Fibroblast of the conjunctiva (primary cell): ENCODE measurements at regions not wholly inside any gene's neighbourhood (a gene's known extent, or its start where the extent isn't known, plus 50 kb on each side); places are given as distances from the start of the nearest gene placed in this dataset.
A peak's percentile ranks its signal among the peaks of the same experiment; 100 is the strongest.
"Not testable (repeated sequence)": the region's sequence is repeated elsewhere in the genome, so short reads cannot be mapped to it uniquely, and the experiment has no call there.

ENCODE experiments used
- DNase-seq: peaks from one replicate; pipeline ENCODE4 v3.0.0-alpha.2; 2010; ENCODE audit warnings: low read depth

DNA sequence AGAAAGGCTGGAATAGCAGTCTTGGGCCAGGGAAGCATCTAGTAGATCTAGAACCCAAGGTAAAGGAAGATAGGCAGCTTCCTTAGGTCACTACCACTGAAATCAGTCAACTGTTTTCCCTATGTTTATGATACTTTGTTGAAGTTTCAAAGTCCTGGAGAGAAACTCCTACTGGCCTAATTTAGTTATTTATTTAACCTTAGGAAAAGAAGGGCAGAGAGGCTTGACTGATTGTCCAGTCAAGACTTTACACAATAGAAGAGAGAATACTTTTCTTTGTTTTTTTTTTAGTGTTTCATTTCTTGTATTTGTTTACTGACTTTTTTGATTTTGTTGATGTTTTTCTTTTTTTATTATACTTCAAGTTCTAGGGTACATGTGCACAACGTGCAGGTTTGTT, 138.9 kb upstream of the PHYHIPL start:
- DNase-seq = no peak

DNA sequence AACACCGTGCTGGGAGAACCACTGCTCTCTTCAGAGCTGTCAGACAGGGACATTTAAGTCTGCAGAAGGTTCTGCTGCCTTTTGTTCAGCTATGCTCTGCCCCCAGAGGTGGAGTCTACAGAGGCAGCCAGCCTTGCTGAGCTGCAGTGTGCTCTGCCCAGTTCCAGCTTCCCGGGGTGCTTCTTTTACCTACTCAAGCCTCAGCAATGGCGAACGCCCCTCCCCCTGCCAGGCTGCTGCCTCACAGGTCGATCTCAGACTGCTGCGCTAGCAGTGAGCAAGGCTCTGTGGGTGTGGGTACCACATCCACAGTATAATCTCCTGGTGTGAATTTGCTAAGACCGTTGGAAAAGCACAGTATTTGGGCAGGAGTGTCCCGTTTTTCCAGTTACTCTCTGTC, 133.1 kb upstream of the PHYHIPL start:
- DNase-seq = not testable (repeated sequence)

DNA sequence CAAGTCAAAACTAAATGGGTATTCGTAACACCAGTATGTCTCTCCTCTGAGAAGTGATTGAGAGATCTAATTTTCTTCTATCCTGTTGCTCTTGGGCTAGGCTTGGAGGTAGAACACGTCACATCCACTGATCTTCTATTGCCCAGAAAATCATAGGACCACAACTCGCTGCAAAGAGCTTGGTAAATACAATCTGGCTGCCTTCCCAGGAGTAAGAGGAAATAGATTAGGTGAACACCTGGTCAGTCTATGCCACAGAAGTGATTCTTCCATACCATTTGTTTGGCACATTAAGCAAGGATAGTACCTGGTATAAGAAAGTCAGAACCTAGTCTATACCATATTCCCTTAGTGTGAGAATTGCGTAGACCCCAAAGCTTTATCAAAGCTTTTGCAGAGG, 129.3 kb upstream of the PHYHIPL start:
- no peak for DNase-seq

DNA sequence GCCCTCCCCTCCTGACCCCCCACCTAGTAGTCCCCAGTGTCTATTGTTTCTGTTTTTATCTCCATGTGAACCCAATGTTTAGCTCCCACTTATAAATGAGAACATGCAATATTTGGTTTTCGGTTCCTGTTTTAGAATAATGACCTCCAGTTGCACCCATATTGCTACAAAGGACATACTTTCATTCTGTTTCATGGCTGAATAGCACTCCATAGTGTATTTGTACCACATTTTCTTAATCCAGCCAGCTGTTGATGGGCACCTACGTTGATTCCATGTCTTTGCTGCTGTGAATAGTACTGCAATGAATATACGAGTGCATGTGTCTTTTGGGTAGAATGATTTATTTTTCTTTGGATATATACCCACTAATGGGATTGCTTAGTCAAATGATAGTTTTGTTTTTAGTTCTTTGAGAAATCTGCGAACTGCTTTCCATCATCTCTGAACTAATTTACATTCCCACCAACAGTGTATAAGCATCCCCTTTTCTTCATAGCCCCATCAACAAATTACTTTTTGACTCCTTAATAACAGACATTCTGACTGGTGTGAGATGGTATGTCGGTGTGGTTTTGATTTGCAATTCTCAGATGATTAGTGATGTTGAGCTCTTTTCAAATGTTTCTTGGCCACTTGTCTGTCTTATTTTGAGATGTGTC, 128.4 kb upstream of the PHYHIPL start:
- no peak for DNase-seq

DNA sequence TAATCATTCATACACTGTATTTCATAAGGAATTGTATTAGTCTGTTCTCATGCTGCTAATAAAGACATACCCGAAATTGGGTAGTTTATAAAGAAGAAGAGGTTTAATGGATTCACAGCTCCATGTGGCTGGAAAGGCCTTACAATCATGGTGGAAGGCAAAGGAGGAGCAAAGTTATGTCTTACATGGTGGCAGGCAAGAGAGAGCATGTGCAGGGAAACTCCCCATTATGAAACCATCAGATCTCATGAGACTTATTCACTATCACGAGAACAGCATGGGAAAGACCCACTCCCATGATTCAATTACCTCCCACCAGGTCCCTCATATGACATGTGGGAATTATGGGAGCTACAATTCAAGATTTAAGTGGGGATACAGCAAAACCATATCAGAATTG, 122.9 kb upstream of the PHYHIPL start:
- DNase-seq = not testable (repeated sequence)

DNA sequence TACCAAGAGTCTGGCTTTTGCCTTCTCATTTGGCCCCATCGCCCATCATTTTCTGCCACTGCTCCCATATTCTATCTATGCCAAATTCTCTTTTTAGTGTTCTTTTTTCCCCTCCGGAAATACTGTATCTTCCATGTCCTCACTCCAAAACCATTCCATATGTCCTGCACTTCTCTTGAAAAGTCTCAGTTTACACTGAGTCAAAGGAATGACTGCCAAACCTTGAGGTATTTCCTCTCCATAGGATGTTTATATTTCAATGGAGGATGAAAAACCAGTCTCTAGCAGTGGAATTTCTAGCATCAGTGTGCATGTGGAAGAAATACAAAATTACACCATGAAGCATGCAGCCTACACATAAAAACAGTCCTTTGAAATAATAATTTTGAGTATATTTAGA, 121.4 kb upstream of the PHYHIPL start:
- DNase-seq = no peak

DNA sequence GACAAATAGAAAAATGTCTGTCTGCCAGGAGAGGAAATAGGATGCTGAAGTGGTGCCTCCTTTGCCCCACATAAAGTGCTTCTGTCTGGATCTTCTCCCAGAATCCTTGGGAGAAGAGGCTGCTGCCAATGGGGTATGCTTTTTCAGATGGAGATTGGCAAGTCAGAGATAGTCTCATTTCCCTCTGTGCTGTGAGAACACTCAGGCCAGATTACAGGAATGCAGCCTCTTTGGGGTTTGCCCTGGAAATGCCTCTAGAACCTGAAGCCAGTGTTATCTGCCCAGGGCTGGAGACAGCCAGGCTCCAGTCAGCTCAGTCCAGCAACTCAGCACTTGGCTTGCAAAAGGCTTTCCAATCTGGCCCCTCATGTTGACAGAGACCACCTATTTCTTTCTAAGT, 119.1 kb upstream of the PHYHIPL start:
- DNase-seq = no peak

DNA sequence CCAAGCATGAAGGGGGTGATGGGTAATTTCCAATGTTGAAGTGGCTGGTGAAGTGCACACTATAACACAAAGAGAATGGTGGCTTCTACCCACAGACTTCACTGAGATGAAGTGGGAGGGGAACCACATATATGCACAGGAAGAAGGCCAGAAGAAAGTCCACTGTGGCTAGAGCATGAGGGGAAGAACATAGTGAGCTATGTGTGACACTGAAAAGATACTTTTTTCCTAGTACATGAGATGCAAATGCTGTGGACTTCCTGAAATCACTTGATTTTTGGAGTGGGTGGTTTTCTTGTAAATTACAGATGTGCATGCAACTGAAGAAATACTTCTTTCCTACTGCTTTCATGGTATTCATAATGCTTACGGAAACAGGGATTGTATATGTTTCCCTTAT, 115.6 kb upstream of the PHYHIPL start:
- no peak for DNase-seq

DNA sequence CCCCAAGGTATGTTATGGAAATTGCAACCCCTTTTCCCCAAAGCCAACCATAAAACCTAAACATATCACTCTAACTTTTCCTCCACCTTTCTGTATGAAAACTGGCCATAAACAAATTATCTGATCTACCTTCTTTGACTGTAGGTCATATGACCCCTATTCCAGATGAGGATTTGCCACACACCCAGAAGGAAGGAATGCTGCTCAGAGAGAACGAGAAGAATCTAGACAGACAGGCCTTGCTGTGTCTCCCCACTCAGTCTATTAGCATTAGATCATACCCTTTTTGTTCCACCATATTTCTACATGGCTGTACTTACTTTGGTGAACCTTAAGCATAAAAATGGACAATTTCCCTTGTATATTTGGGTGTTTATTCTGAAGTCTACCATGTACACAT, 113.0 kb upstream of the PHYHIPL start:
- DNase-seq = no peak

DNA sequence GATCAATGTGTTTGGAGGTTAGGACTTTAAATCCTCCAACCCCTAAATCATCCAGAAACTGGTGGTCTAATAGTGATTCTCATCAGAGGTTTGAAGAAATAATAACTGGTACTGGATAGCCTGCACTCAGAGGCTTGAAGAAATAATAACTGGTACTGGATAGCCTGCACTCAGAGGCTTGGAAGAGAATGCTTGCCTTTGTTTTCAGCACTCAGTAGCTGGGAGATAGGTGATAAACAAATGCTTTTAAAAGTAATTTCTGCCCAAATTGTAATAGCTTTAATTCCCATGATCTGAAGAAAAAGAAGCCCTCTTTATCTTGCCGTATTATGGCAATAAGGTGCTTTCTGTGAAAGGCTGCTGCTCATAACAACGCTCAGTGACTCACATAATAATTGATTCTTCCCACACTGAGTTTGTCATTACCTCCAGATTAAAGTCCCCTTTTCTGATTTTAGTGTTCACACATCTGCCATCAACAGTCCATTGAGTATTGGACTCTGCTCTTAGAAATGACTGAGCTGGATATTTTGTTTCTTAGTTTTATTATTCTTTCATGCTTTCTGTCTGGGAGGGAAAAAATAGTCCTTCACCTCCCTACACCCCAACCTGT, 112.3 kb upstream of the PHYHIPL start:
- DNase-seq = no peak

DNA sequence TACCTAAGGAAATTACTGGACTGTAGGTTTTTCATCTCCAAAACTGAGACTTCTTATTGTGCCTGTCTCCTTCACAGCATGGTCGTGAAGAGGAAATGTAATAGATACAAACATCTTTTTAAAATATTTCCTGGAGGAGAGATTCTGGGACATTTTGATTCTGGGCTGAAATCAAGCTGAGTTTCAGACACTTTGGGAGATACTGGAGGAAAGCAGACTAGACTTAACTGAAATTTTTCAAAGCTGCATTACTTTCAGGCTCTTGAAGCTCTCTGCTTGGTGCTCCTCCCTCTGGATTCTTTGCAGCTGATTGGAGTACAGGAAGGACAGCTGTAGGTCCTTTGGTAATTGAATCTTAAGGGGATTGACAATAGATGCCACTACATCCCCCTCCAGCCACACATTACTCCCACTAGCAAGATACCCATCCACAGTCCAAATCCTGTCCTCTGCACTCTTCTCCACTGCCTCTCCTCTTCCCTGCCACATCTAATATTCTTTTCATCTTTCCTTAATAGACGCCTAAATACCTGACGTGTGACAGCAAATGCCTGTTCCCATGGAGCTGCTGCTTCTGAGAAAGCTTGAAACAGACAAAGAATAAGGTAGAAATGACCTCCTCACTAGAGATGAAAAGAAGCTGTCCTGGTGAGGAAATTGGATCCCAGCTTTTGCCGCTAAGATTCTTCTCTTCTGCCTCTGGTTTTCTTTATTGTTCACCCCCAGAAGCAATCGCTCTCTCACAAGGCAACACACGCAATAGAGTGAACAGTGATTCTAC, 111.5 kb upstream of the PHYHIPL start:
- DNase-seq = no peak

DNA sequence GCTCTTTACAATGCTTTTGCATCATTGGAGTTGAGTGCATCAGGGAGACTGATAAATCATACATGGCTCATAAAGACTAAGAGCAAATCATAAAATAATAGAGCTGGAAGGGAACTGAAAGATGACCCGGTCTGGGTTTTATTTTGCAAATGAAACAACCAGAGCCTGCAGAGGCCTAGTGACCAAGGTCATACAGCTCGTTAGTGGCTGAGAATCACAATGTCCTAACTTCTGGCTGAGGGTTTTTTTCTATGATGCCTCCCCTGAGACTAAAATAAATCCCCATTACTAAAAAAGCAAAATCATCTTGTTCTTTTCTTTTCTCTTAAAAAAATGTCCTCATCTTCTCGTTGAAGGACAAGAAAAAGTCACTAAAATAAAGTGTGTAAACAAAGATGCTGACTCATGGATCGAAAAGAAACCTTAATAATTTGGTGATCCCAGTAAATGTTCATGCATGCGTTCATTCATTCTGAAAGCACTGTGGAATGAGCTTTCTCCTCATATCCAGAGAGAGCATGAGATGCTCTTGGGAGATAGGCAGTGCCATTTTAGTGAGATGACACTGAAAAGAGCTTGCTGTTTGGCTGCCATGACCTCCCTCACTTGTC, 107.8 kb upstream of the PHYHIPL start:
- no peak for DNase-seq

DNA sequence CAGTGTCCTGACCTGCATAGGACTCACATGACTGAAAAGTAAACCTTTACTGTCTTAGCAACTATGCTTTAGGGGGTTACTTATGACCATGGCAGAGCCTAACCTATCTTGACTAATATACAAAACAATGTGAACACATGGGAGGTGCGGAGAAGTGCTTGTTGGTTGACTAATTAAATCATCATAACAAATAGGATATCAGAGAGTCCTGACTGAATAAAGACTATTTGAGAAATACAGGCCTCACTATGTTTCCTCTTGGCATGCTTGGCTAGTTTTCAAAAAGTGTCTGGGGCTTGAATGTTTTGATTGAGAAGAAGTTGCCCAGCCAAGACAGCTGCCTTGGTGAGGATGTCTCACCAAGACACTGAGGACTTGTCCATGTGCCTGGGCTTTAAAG, 104.4 kb upstream of the PHYHIPL start:
- no peak for DNase-seq

DNA sequence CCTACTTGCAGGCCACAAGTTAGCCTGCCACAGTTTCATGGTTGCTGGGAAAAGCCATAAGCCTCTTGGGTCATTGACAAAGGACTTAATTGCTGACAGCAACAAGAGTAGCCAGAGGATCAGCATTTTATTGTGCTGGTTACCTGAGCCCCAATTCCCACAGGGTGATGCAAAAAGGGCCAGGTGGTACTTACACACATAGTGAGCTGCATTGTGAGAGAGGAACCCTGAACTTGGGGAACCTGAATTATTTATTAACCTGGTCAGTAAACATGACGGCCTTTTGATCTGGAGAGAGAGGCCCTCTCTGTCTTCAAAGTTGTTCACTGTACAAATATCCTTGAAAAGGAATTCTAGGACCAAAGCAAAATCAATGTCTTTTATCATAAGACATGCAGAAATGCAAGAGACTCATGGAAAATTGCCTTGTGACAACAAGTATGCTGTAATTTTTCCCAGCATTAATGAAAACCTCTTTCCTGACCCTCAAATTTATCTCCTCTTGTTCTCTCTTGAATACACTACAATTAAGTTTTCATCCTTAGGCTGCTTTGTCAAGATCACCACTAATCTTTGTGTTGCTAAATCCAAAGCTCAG, 102.9 kb upstream of the PHYHIPL start:
- DNase-seq = no peak

DNA sequence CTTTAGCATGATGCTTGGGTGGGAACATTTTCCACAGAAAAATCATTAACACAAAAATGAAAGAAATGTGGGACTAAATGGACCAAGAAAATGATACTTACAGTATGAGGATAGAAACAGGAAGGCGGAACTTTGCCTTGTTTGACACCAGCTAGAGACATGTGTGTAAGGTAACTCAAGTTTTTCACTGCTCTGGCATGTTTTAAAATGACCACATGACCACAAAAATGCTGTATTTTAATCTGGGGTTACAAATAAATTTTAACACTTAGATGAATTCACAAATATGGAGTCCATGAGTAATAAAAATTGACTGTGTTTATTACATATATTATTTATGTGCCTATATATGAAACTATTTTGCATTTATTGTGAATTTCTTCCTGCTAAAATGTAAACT, 100.9 kb upstream of the PHYHIPL start:
- no peak for DNase-seq

DNA sequence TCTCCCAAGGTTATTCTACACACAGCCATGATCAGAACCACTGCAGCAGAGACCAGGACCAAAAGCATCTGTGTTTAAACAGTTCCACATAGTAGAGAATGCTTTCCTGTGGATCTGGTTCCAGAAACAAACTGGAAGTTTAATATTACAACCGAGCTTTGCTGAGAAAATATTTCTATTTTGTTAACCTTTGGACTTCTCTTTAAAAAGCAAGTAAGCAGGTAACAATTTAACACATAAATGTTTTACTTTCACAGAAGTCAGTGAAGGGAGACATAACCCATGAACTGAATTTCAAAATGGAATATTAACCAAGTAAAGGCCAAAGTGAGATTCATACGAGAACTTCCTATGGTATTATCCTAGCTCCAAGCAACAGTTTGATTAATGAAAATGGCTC, 98.6 kb upstream of the PHYHIPL start:
- DNase-seq = no peak

DNA sequence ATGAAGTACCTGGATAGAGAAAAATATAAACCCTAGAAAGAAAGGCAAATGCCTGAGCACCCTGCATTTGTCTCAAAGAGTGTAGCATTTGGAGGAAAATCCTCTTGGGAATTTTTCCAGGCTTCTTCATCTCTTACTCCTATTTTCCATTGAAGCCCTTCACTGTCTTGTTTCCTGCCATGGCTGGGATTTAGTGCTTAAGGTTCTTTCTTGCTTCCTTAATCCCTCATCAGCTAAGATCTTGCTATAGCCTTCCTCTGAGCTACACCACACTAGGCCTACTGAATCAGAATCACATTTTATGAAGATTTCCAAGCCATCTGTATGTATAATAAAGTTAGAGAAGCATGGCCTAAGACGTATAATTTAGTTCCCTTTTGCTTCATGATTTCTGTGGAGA, 97.5 kb upstream of the PHYHIPL start:
- DNase-seq = no peak

DNA sequence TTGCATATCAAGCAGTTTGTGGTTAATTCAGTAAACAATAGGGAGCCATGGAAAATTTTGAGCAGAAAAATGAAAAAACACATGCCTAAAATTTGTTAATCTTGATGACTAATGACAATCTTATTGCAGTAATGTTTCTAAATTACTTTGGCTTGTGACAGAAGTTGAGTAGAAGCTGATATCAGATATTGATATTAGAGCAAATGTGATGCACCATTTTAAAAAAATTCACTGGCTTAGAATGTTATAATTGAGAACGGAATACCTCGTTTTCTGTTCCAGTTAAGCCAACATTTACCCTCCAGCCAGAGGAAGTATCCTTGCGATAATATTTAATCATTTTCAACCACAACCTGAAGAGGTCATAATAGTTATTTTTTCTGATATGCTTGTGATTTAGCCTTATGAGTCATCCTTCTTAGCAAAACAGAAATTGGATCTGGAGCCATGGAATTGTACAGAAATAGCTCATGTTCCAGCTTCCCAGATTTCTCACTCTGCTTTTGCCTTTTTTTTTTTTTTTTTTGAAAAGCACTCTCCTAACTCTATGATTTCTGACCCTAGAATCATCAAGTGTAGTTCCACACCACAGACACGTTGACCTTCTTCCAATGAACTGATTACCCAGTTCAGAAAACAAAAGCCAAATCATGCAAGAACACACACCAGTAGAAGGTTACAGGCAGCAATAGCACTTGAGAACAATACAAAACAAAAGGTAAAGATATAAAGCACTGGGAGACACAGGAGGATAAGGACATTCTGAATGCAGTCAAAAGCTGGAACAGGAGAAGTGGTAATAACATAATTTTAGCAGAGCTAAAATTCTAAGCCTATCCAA, 96.8 kb upstream of the PHYHIPL start:
- DNase-seq = peak; percentile 42

DNA sequence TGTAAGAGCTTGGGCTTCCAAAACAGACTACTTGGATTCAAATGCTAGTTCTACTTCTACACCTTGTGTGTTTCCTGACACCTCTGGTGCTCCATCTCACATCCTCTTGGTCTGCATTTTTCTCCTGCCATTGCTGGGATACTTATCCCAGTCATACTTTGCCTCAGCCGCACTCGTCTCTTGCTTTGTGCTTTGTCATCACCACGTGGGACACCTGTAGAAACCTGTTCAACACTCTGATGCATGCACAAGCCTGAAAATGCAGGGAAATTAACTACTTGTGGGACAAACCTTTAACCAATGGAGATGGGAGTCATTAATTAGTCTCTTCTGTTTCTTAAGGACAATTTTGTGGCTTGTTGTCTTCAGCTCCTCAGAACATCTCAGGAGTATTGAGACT, 94.2 kb upstream of the PHYHIPL start:
- no peak for DNase-seq

DNA sequence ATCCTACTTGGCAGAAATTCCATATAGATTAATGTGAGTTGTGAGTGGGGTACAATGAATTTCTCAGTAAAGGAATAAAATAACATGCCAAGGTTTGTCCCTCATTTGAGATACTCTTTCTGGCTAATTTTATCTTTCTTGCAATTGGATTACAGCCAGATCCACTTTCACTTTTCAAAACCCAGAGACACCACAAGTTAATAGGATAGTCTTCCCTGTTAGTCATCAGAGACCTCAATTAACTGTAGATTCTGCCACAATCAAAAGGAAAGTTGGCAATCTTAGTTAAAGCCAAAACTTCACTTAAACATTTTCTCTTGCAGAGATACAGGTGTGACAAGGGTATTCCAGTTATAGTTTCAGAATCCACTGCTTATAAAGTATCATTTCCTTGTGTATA, 91.4 kb upstream of the PHYHIPL start:
- no peak for DNase-seq

DNA sequence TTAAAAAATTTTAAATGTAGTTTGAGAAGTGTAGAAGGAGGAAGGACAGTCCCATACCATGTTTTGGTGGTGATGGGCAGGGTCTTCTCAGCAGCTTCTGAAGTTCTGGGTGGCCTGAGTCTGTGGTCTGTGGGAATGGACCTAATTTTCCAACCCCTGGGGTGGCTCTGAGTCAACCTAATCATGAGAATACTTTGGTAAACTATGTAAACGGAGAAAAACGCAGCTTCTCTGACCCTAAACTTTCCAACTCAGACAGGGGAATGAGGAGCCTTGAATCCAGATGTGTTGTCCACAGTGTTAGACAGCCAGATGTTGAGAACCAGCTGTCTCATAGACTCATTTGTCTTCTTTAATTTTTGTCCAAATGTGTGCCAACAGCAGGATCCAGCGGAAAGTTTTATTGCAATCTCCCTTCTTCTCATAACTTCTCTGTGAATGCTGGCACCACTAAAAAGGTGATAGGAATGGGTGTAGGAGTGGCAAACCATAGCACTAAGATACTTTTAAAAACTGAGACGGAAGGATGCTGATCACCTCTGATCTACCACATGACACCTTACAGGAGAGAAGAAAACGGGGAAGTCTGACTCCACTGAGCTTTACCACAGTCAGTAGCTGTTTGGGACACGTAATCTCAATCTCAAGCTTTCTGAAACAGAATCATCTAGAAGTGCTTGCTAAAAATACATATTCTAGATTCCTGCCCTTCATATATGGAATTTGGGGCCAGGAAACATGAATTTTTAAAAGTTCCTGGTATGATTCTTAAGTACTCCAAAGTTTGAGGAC, 90.5 kb upstream of the PHYHIPL start:
- no peak for DNase-seq
